ENCODE measurements at regions not wholly inside any gene's neighbourhood (a gene's known extent, or its start where the extent isn't known, plus 50 kb on each side); places are given as distances from the start of the nearest gene placed in this dataset.

DNA sequence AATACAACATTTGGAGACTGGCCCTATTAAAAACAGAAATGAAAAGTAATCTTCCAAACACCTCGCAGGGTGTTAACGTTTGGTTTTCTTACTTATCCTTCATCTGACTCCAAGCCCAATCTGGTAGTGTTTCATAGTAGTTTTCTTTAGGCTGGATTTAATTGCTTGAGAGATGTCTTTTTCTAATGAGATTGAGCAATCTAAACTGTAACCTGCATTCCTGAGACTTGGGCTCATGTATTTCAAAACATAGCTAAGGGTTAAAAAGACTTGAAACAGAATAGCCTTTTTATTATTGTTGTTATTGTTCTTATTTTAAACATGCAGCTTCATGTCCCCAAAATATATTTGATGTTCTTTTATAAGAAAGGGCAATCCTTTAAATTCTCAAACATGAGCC lies 278.9 kb downstream of the TGFB2 start:
- no peak overlapping the region for H3K9ac ChIP-seq (ENCODE audit: insufficient read depth, low read length, poor library complexity, severe bottlenecking)
- no peaks in the 10 kb centered on the region for H3K9me3 ChIP-seq (replicated peaks in 1 of 2; ENCODE audit: control insufficient read depth in 1 of 2, insufficient read depth in 1 of 2, low read length in 2 of 2)
- H3K27me3 ChIP-seq (ENCODE audit: control insufficient read depth in 2 of 2, insufficient read depth in 2 of 2, low read length in 2 of 2): no peaks in the 10 kb centered on the region
- H3K27me3 Mint-ChIP-seq (ENCODE audit: low read depth in 3 of 3): no peaks in the 10 kb centered on the region
- WGBS (ENCODE audit: insufficient coverage): no CpG with 5 or more reads among the region's 2 CpGs
- H3K4me1 Mint-ChIP-seq: no peaks in the 10 kb centered on the region
- no peak for DNase-seq
- no peak overlapping the region for H2AFZ ChIP-seq (ENCODE audit: insufficient read depth, low read depth, low read length, poor library complexity, severe bottlenecking)
- H3K4me1 ChIP-seq (ENCODE audit: control insufficient read depth in 1 of 2, insufficient read depth in 2 of 2, low read length in 2 of 2): no peaks in the 10 kb centered on the region
- no peak overlapping the region for H3K4me2 ChIP-seq (replicated peaks; ENCODE audit: extremely low read depth, low read length, poor library complexity, severe bottlenecking)
- no peak overlapping the region for H3K4me3 Mint-ChIP-seq
- intact Hi-C loops (cut with micrococcal nuclease): no loop called here
- H3K4me3 ChIP-seq (replicated peaks in 1 of 3; ENCODE audit: low read depth in 2 of 3, low read length in 3 of 3): no peak overlapping the region
- no peaks in the 10 kb centered on the region for H3K36me3 Mint-ChIP-seq
- no peak overlapping the region for H3K27ac ChIP-seq (ENCODE audit: low read depth in 1 of 2, low read length in 2 of 2)
- TF ChIP-seq, protein P1, sequence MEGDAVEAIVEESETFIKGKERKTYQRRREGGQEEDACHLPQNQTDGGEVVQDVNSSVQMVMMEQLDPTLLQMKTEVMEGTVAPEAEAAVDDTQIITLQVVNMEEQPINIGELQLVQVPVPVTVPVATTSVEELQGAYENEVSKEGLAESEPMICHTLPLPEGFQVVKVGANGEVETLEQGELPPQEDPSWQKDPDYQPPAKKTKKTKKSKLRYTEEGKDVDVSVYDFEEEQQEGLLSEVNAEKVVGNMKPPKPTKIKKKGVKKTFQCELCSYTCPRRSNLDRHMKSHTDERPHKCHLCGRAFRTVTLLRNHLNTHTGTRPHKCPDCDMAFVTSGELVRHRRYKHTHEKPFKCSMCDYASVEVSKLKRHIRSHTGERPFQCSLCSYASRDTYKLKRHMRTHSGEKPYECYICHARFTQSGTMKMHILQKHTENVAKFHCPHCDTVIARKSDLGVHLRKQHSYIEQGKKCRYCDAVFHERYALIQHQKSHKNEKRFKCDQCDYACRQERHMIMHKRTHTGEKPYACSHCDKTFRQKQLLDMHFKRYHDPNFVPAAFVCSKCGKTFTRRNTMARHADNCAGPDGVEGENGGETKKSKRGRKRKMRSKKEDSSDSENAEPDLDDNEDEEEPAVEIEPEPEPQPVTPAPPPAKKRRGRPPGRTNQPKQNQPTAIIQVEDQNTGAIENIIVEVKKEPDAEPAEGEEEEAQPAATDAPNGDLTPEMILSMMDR (IDR thresholded peaks at IDR 0.05): no peak
- peaks cover 0 to 12% (median 6%) of the 10 kb centered on the region in 7 donors for H3K9me3 Mint-ChIP-seq
- no peak overlapping the region for H3K27ac Mint-ChIP-seq
- H3K36me3 ChIP-seq (replicated peaks in 1 of 2; ENCODE audit: control insufficient read depth in 1 of 2, insufficient read depth in 2 of 2, low read length in 2 of 2): no peaks in the 10 kb centered on the region
- no peaks in the 10 kb centered on the region for H3K79me2 ChIP-seq (ENCODE audit: insufficient read depth, low read length)
- H4K20me1 ChIP-seq (ENCODE audit: insufficient read depth, low read length): no peaks in the 10 kb centered on the region

DNA sequence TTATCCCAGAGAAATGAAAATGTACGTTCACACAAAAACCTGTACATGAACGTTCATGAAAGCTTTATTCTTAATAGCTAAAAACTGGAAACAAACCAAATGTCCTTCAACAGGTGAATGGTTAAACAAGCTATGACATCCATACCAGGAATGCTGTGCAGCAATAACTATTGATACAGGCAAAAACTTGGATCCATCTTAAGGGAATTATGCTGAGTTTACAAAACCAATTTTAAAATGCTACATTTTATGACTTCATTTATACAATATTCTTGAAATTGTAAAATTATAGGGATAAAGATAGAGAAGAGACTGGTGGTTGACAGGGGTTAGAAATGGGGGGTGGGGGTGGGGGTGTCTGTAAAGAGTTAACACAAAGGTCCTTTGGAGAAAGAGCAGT lies 280.3 kb downstream of the TGFB2 start:
- no peak for DNase-seq
- intact Hi-C loops (cut with micrococcal nuclease): no loop called here
- no peak overlapping the region for H2AFZ ChIP-seq (ENCODE audit: insufficient read depth, low read depth, low read length, poor library complexity, severe bottlenecking)
- TF ChIP-seq, protein P1 (IDR thresholded peaks at IDR 0.05): no peak
- Mint-ChIP-seq H3K36me3 (no peaks in the 10 kb centered on the region), H3K4me3 (no peak overlapping the region), H3K4me1 (no peaks in the 10 kb centered on the region), H3K27ac (no peak overlapping the region), H3K27me3 (ENCODE audit: low read depth in 3 of 3) (no peaks in the 10 kb centered on the region), H3K9me3 (peaks cover under 1 to 12% (median 6%) of the 10 kb centered on the region in 7 donors)
- H3K9ac ChIP-seq (ENCODE audit: insufficient read depth, low read length, poor library complexity, severe bottlenecking): no peak overlapping the region
- no peaks in the 10 kb centered on the region for H3K27me3 ChIP-seq (ENCODE audit: control insufficient read depth in 2 of 2, insufficient read depth in 2 of 2, low read length in 2 of 2)
- no peaks in the 10 kb centered on the region for H3K9me3 ChIP-seq (replicated peaks in 1 of 2; ENCODE audit: control insufficient read depth in 1 of 2, insufficient read depth in 1 of 2, low read length in 2 of 2)
- no CpG with 5 or more reads among the region's 2 CpGs for WGBS (ENCODE audit: insufficient coverage)
- no peaks in the 10 kb centered on the region for H3K36me3 ChIP-seq (replicated peaks in 1 of 2; ENCODE audit: control insufficient read depth in 1 of 2, insufficient read depth in 2 of 2, low read length in 2 of 2)
- H4K20me1 ChIP-seq (ENCODE audit: insufficient read depth, low read length): no peaks in the 10 kb centered on the region
- H3K4me2 ChIP-seq (replicated peaks; ENCODE audit: extremely low read depth, low read length, poor library complexity, severe bottlenecking): no peak overlapping the region
- no peaks in the 10 kb centered on the region for H3K79me2 ChIP-seq (ENCODE audit: insufficient read depth, low read length)
- no peaks in the 10 kb centered on the region for H3K4me1 ChIP-seq (ENCODE audit: control insufficient read depth in 1 of 2, insufficient read depth in 2 of 2, low read length in 2 of 2)
- no peak overlapping the region for H3K4me3 ChIP-seq (replicated peaks in 1 of 3; ENCODE audit: low read depth in 2 of 3, low read length in 3 of 3)
- no peak overlapping the region for H3K27ac ChIP-seq (ENCODE audit: low read depth in 1 of 2, low read length in 2 of 2)
